IMR-90 (cell line): ENCODE measurements at regions not wholly inside any gene's neighbourhood (a gene's known extent, or its start where the extent isn't known, plus 50 kb on each side); places are given as distances from the start of the nearest gene placed in this dataset.

Source experiments
- ATAC-seq: fragments of 200-7000 bp; cut with Tn5 transposase; 2 replicates; pipeline ENCODE4 v1.9.1; 2020; ENCODE audit warnings: low read depth, mild to moderate bottlenecking, moderate library complexity
- BruUV-seq: library from RNA; stranded (reverse); fragments of 400-500 nt; replicated peaks from 2 replicates; lab custom pipeline; 2021; lab: Mats Ljungman, UMichigan
- CTCF ChIA-PET: fragments of 300-600 bp; formaldehyde crosslinking; extraction: SDS; loops from one replicate; lab custom pipeline; 2021; ENCODE audit warnings: antibody characterized with exemption; lab: Yijun Ruan, JAX
- POLR2A ChIA-PET: fragments of 300-600 bp; sonication (Branson Sonifier 250); formaldehyde crosslinking; loops from one replicate; lab custom pipeline; 2022; ENCODE audit warnings: antibody characterized with exemption; ENCODE audit not compliant: unreplicated experiment; lab: Charles Lee
- DNase-seq: peaks from one replicate; pipeline ENCODE4 v3.0.0; 2013
- H2AFZ ChIP-seq: replicated peaks from 2 replicates; pipeline ENCODE3; 2013; ENCODE audit warnings: low read length, mild to moderate bottlenecking; ENCODE audit not compliant: poor library complexity
- H2AK5ac ChIP-seq: 2 replicates; pipeline ENCODE4 v1.6.1; 2013; ENCODE audit warnings: low read depth, low read length, inconsistent platforms
- H2AK9ac ChIP-seq: replicated peaks from 2 replicates; pipeline ENCODE3; 2013; ENCODE audit warnings: mild to moderate bottlenecking, low read depth, low read length, moderate library complexity; ENCODE audit not compliant: poor library complexity
- H2BK120ac ChIP-seq: 2 replicates; pipeline ENCODE4 v1.6.1; 2013; ENCODE audit warnings: low read depth, low read length, inconsistent platforms
- H2BK15ac ChIP-seq: 3 replicates; pipeline ENCODE4 v1.6.1; 2013; ENCODE audit warnings: low read depth, low read length, inconsistent platforms
- H2BK20ac ChIP-seq: 2 replicates; pipeline ENCODE4 v1.6.1; 2013; ENCODE audit warnings: low read depth, mild to moderate bottlenecking, inconsistent platforms, low read length, moderate library complexity
- H2BK5ac ChIP-seq: 2 replicates; pipeline ENCODE4 v1.6.1; 2013; ENCODE audit warnings: mild to moderate bottlenecking, low read depth, low read length, inconsistent platforms; ENCODE audit not compliant: poor library complexity, severe bottlenecking
- H3K14ac ChIP-seq: replicated peaks from 2 replicates; pipeline ENCODE4 v1.6.1; 2013; ENCODE audit warnings: low read depth, low read length, inconsistent platforms
- H3K18ac ChIP-seq: 2 replicates; pipeline ENCODE4 v1.6.1; 2013; ENCODE audit warnings: low read depth, low read length, control low read depth
- H3K23ac ChIP-seq: 2 replicates; pipeline ENCODE4 v1.6.1; 2013; ENCODE audit warnings: low read depth, low read length, inconsistent platforms
- H3K27ac ChIP-seq: 2 replicates; pipeline ENCODE4 v1.5.1; 2013; ENCODE audit warnings: mild to moderate bottlenecking, control low read depth, low read length; ENCODE audit not compliant: insufficient read depth
- H3K27me3 ChIP-seq: 2 replicates; pipeline ENCODE4 v1.6.1; 2013; ENCODE audit warnings: low read length; ENCODE audit not compliant: control insufficient read depth, insufficient read depth
- H3K36me3 ChIP-seq: 2 replicates; pipeline ENCODE4 v1.6.1; 2013; ENCODE audit warnings: low read length, mixed read lengths; ENCODE audit not compliant: control insufficient read depth, insufficient read depth
- H3K4ac ChIP-seq: 2 replicates; pipeline ENCODE4 v1.6.1; 2013; ENCODE audit warnings: low read depth, low read length, inconsistent platforms
- H3K4me1 ChIP-seq: 2 replicates; pipeline ENCODE4 v1.6.1; 2013; ENCODE audit warnings: low read length, mixed read lengths; ENCODE audit not compliant: control insufficient read depth, insufficient read depth
- H3K4me2 ChIP-seq: 2 replicates; pipeline ENCODE4 v1.6.1; 2013; ENCODE audit warnings: low read depth, mild to moderate bottlenecking, control low read depth, low read length, moderate library complexity
- H3K4me3 ChIP-seq: 2 replicates; pipeline ENCODE4 v1.5.1; 2013; ENCODE audit warnings: low read depth, mild to moderate bottlenecking, control low read depth, low read length, moderate library complexity; ENCODE audit not compliant: insufficient read depth
- H3K56ac ChIP-seq: 2 replicates; pipeline ENCODE4 v1.6.1; 2013; ENCODE audit warnings: low read length, inconsistent platforms; ENCODE audit not compliant: insufficient read depth; ENCODE audit errors: extremely low read depth
- H3K79me1 ChIP-seq, 2 experiments: 2 replicates each; pipeline ENCODE4 v1.6.1; 2013; ENCODE audit warnings: low read length in 2 of 2, inconsistent platforms in 1 of 2, low read depth in 1 of 2
- H3K9ac ChIP-seq: 2 replicates; pipeline ENCODE4 v1.6.1; 2013; ENCODE audit warnings: low read depth, low read length, control low read depth
- H3K9me1 ChIP-seq: 2 replicates; pipeline ENCODE4 v1.6.1; 2013; ENCODE audit warnings: low read length, inconsistent platforms; ENCODE audit not compliant: insufficient read depth
- H3K9me3 ChIP-seq: 2 replicates; pipeline ENCODE4 v1.6.1; 2013; ENCODE audit warnings: low read length; ENCODE audit not compliant: control insufficient read depth, insufficient read depth
- H4K20me1 ChIP-seq: 2 replicates; pipeline ENCODE4 v1.6.1; 2013; ENCODE audit warnings: low read length, inconsistent platforms; ENCODE audit not compliant: insufficient read depth
- H4K5ac ChIP-seq: 2 replicates; pipeline ENCODE4 v1.6.1; 2013; ENCODE audit warnings: mild to moderate bottlenecking, low read depth, low read length, control low read depth
- H4K8ac ChIP-seq, 2 experiments: 2 replicates each; pipeline ENCODE4 v1.6.1; 2013; ENCODE audit warnings: low read depth in 2 of 2, low read length in 2 of 2, control low read depth in 1 of 2, inconsistent platforms in 1 of 2
- H4K91ac ChIP-seq: 2 replicates; pipeline ENCODE4 v1.6.1; 2013; ENCODE audit warnings: low read depth, low read length, inconsistent platforms; ENCODE audit not compliant: insufficient read depth
- BHLHE40 ChIP-seq: fragments of 150-350 bp; IDR thresholded peaks from 2 replicates; pipeline ENCODE4 v1.6.1; 2016; ENCODE audit warnings: mild to moderate bottlenecking, low read depth, low read length
- CEBPB ChIP-seq: IDR thresholded peaks from 2 replicates; pipeline ENCODE4 v1.6.1; 2012; ENCODE audit warnings: low read depth, low read length, improper control_type of control experiment
- CHD1 ChIP-seq: IDR thresholded peaks from 2 replicates; pipeline ENCODE4 v1.6.1; 2012; ENCODE audit warnings: low read depth, low read length, improper control_type of control experiment
- FOS ChIP-seq: fragments of 150-350 bp; IDR thresholded peaks from 2 replicates; pipeline ENCODE4 v1.6.1; 2016; ENCODE audit warnings: low read depth, low read length
- MAFK ChIP-seq: IDR thresholded peaks from 2 replicates; pipeline ENCODE4 v1.6.1; 2012; ENCODE audit warnings: low read depth, low read length, improper control_type of control experiment
- MAZ ChIP-seq: IDR thresholded peaks from 2 replicates; pipeline ENCODE4 v1.6.1; 2012; ENCODE audit warnings: low read depth, mild to moderate bottlenecking, low read length, improper control_type of control experiment, moderate library complexity, borderline replicate concordance
- MXI1 ChIP-seq: IDR thresholded peaks from 2 replicates; pipeline ENCODE4 v1.6.1; 2012; ENCODE audit warnings: low read depth, mild to moderate bottlenecking, low read length, moderate library complexity, borderline replicate concordance
- NFE2L2 ChIP-seq: fragments of 150-350 bp; IDR thresholded peaks from 2 replicates; pipeline ENCODE4 v1.6.1; 2016; ENCODE audit warnings: low read depth, mild to moderate bottlenecking, low read length
- POLR2A ChIP-seq: IDR thresholded peaks from 2 replicates; pipeline ENCODE4 v1.6.1; 2012; ENCODE audit warnings: mild to moderate bottlenecking, low read depth, low read length
- RAD21 ChIP-seq: IDR thresholded peaks from 2 replicates; pipeline ENCODE4 v1.6.1; 2012; ENCODE audit warnings: low read length, improper control_type of control experiment
- RCOR1 ChIP-seq: IDR thresholded peaks from 2 replicates; pipeline ENCODE4 v1.6.1; 2012; ENCODE audit warnings: mild to moderate bottlenecking, low read length, improper control_type of control experiment; ENCODE audit not compliant: insufficient replicate concordance
- RFX5 ChIP-seq: IDR thresholded peaks from 2 replicates; pipeline ENCODE4 v1.8.0; 2012; ENCODE audit warnings: low read depth, mild to moderate bottlenecking, low read length, moderate library complexity
- SMC3 ChIP-seq: fragments of 150-350 bp; IDR thresholded peaks from 2 replicates; pipeline ENCODE4 v1.6.1; 2016; ENCODE audit warnings: low read depth, mild to moderate bottlenecking, antibody characterized with exemption, low read length, moderate library complexity
- WGBS, 2 experiments: methylation state at CpG; one replicate each; pipeline versions ENCODE4 v1.1.5 to v1.1.7; 2013; ENCODE audit warnings: missing lambda C conversion rate in 2 of 2; ENCODE audit not compliant: insufficient read length in 1 of 2; ENCODE audit errors: extremely low coverage in 2 of 2; 5-methylcytosine and 5-hydroxymethylcytosine counted together
- dilution Hi-C: fragments of 300-500 bp; cut with HindIII; formaldehyde crosslinking; loops from one replicate; pipeline ENCODE4 v1.14.3; 2018; ENCODE audit warnings: low sequenced_read_pairs; ENCODE audit not compliant: unreplicated experiment
- in situ Hi-C: fragments of 300-500 bp; cut with MboI; formaldehyde crosslinking; loops from 3 replicates; pipeline ENCODE4 v1.14.3; 2019; ENCODE audit warnings: low sequenced_read_pairs, inconsistent platforms, mixed read lengths
- intact Hi-C: fragments of 100-400 bp; cut with micrococcal nuclease; formaldehyde crosslinking; loops from 2 replicates; pipeline ENCODE4 v1.10.0; 2022
- TF ChIP-seq, protein P1 (sequence below): fragments of 150-350 bp; IDR thresholded peaks from 2 replicates; pipeline ENCODE4 v1.6.1; 2016; ENCODE audit warnings: low read depth, mild to moderate bottlenecking, low read length, moderate library complexity, borderline replicate concordance
- TF ChIP-seq, protein P2 (sequence below): fragments of 150-350 bp; IDR thresholded peaks from 2 replicates; pipeline ENCODE4 v1.6.1; 2017; ENCODE audit warnings: mild to moderate bottlenecking, antibody characterized with exemption, low read length, low read depth
- TF ChIP-seq, protein P3 (sequence below): conservative IDR thresholded peaks from 2 replicates; pipeline ENCODE4 v1.5.1; 2012; ENCODE audit warnings: mild to moderate bottlenecking, low read depth, low read length, improper control_type of control experiment

DNA sequence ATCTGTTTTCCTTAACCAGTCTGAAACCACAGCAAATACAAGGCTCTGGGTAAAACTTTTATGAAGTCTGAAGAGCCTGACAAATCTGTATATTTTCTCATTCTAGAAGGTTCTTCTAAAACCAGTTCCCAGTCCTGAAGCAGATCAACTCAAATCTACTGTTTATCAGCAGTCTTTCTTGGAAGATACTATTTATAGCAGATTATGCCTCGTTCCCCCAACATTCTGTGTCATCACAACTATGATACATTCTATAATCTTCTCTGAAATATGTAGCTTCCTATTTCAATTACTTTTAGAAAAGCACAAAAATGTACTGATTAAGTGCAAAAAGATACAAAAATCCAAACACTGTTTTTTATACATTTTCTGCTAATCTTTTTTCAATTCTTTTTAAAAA lies 67.5 kb downstream of the NIBAN1 start:
- no peak overlapping the region for H4K91ac ChIP-seq
- H2AK9ac ChIP-seq, result no peak overlapping the region
- POLR2A ChIA-PET, result interaction anchor here (0.7 kb wide), 1 partner anchor 101 kb away, joined by 3 read pairs; no protein-coding TSS in a partner anchor
- no peak overlapping the region for H2BK20ac ChIP-seq
- H3K36me3 ChIP-seq, result no peaks in the 10 kb centered on the region
- H3K79me1 ChIP-seq, result peaks cover 2 to 27% of the 10 kb centered on the region in 2 experiments; a peak in 3 of 4 replicates
- H3K9me3 ChIP-seq, result no peaks in the 10 kb centered on the region
- no peaks in the 10 kb centered on the region for H4K20me1 ChIP-seq
- TF ChIP-seq, protein P1, sequence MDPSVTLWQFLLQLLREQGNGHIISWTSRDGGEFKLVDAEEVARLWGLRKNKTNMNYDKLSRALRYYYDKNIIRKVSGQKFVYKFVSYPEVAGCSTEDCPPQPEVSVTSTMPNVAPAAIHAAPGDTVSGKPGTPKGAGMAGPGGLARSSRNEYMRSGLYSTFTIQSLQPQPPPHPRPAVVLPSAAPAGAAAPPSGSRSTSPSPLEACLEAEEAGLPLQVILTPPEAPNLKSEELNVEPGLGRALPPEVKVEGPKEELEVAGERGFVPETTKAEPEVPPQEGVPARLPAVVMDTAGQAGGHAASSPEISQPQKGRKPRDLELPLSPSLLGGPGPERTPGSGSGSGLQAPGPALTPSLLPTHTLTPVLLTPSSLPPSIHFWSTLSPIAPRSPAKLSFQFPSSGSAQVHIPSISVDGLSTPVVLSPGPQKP, result no peak
- TF ChIP-seq SMC3 (no peak), BHLHE40 (no peak), RAD21 (no peak), CEBPB (no peak), RFX5 (no peak), MAZ (no peak), MAFK (no peak), NFE2L2 (no peak), MXI1 (no peak), FOS (no peak), CHD1 (no peak), RCOR1 (no peak), POLR2A (no peak)
- TF ChIP-seq, protein P2, sequence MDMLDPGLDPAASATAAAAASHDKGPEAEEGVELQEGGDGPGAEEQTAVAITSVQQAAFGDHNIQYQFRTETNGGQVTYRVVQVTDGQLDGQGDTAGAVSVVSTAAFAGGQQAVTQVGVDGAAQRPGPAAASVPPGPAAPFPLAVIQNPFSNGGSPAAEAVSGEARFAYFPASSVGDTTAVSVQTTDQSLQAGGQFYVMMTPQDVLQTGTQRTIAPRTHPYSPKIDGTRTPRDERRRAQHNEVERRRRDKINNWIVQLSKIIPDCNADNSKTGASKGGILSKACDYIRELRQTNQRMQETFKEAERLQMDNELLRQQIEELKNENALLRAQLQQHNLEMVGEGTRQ, result no peak
- TF ChIP-seq, protein P3, sequence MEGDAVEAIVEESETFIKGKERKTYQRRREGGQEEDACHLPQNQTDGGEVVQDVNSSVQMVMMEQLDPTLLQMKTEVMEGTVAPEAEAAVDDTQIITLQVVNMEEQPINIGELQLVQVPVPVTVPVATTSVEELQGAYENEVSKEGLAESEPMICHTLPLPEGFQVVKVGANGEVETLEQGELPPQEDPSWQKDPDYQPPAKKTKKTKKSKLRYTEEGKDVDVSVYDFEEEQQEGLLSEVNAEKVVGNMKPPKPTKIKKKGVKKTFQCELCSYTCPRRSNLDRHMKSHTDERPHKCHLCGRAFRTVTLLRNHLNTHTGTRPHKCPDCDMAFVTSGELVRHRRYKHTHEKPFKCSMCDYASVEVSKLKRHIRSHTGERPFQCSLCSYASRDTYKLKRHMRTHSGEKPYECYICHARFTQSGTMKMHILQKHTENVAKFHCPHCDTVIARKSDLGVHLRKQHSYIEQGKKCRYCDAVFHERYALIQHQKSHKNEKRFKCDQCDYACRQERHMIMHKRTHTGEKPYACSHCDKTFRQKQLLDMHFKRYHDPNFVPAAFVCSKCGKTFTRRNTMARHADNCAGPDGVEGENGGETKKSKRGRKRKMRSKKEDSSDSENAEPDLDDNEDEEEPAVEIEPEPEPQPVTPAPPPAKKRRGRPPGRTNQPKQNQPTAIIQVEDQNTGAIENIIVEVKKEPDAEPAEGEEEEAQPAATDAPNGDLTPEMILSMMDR, result no peak
- peaks cover 9% of the 10 kb centered on the region for H3K4me1 ChIP-seq
- H4K8ac ChIP-seq, result no peak overlapping the region
- dilution Hi-C loops (no loop called here), in situ Hi-C loops (no loop called here), intact Hi-C loops (loop anchor here (5.0 kb wide), 2 partner anchors 41 to 66 kb away; partner anchors contain the start of gene NIBAN1)
- no peak overlapping the region for H3K4ac ChIP-seq
- H2BK120ac ChIP-seq, result no peak overlapping the region
- no peak overlapping the region for H3K56ac ChIP-seq
- H3K18ac ChIP-seq, result no peak overlapping the region
- WGBS, 2 experiments, result no CpG with 5 or more reads among the region's 1 CpG
- H3K9me1 ChIP-seq, result peaks cover 10% of the 10 kb centered on the region; the same call in 1 of the 2 replicates
- no peak overlapping the region for H2AK5ac ChIP-seq
- H2AFZ ChIP-seq, result no peak overlapping the region
- BruUV-seq, result no TSS peak
- no peak overlapping the region for H3K9ac ChIP-seq
- no peak overlapping the region for H3K23ac ChIP-seq
- no peak overlapping the region for H3K4me3 ChIP-seq
- H3K27ac ChIP-seq, result no peak overlapping the region
- CTCF ChIA-PET, result interaction anchor here (0.7 kb wide), 1 partner anchor 12 kb away, joined by 3 read pairs; no protein-coding TSS in a partner anchor
- DNase-seq, result peak; percentile 73
- no peak overlapping the region for H4K5ac ChIP-seq
- peak; percentile 44; the same call in 1 of the 2 replicates for ATAC-seq
- H3K27me3 ChIP-seq, result no peaks in the 10 kb centered on the region
- no peak overlapping the region for H3K14ac ChIP-seq
- H2BK15ac ChIP-seq, result no peak overlapping the region
- peak overlapping the region; percentile 3 for H2BK5ac ChIP-seq
- peak overlapping the region; percentile 12; the same call in 1 of the 2 replicates for H3K4me2 ChIP-seq
